ENCODE measurements at regions not wholly inside any gene's neighbourhood (a gene's known extent, or its start where the extent isn't known, plus 50 kb on each side); places are given as distances from the start of the nearest gene placed in this dataset.

DNA sequence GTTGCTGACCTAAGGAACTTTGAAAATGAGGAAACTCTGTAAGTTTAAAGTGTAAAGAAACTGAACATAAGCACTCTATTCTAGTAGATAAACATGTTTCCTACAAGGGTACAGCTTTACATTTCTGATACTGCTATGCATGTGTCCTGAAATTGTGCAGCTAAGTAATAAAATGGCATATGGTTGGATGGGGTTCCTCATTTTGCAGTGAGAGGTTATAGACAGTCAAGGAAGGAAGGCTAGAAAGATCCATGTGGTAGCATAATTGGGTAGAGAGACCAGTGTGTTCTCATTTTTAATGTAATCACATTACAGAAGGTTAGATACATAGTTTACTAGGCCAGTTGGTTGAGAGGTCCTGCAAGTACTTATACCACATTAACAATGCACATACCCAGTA, 477.0 kb downstream of the TMEM121 start:
- TF ChIP-seq, protein P1, sequence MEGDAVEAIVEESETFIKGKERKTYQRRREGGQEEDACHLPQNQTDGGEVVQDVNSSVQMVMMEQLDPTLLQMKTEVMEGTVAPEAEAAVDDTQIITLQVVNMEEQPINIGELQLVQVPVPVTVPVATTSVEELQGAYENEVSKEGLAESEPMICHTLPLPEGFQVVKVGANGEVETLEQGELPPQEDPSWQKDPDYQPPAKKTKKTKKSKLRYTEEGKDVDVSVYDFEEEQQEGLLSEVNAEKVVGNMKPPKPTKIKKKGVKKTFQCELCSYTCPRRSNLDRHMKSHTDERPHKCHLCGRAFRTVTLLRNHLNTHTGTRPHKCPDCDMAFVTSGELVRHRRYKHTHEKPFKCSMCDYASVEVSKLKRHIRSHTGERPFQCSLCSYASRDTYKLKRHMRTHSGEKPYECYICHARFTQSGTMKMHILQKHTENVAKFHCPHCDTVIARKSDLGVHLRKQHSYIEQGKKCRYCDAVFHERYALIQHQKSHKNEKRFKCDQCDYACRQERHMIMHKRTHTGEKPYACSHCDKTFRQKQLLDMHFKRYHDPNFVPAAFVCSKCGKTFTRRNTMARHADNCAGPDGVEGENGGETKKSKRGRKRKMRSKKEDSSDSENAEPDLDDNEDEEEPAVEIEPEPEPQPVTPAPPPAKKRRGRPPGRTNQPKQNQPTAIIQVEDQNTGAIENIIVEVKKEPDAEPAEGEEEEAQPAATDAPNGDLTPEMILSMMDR (conservative IDR thresholded peaks at IDR 0.05; ENCODE audit: low read depth, low read length) = no peak
- TF ChIP-seq EZH2 (IDR thresholded peaks at IDR 0.05; ENCODE audit: low read length, unreplicated experiment) (no peak), EZH2phosphoT487 (IDR thresholded peaks at IDR 0.05; ENCODE audit: borderline replicate concordance, low read length) (no peak)
